ENCODE measurements at regions not wholly inside any gene's neighbourhood (a gene's known extent, or its start where the extent isn't known, plus 50 kb on each side); places are given as distances from the start of the nearest gene placed in this dataset.

- in situ Hi-C loops (cut with HindIII; ENCODE audit: low sequenced_read_pairs), result no loop called here
- DNase-seq (ENCODE audit: low read depth, low spot score), result peak; percentile 80
- no peak for TF ChIP-seq CTCF (IDR thresholded peaks at IDR 0.05; ENCODE audit: low read depth, low read length)
- no peak overlapping the region for H3K4me3 ChIP-seq (ENCODE audit: low read depth, low read length)
Measured at GRCh38 chr11:110763249-110764011, 51.2 kb upstream of the ARHGAP20 start.

- H3K4me3 ChIP-seq (ENCODE audit: low read depth, low read length), result no peak overlapping the region
- in situ Hi-C loops (cut with HindIII; ENCODE audit: low sequenced_read_pairs), result no loop called here
- peak; percentile 20 for DNase-seq (ENCODE audit: low read depth, low spot score)
- TF ChIP-seq CTCF (IDR thresholded peaks at IDR 0.05; ENCODE audit: low read depth, low read length), result no peak
Measured at GRCh38 chr11:110762590-110762989, 50.4 kb upstream of the ARHGAP20 start.
